PFSK-1 (cell line): ENCODE measurements at regions not wholly inside any gene's neighbourhood (a gene's known extent, or its start where the extent isn't known, plus 50 kb on each side); places are given as distances from the start of the nearest gene placed in this dataset.

Experiments
- FOXP2 ChIP-seq: optimal IDR thresholded peaks from 2 replicates; pipeline ENCODE3; 2011; ENCODE audit warnings: borderline replicate concordance, control low read depth, inconsistent platforms; ENCODE audit not compliant: insufficient read depth; ENCODE audit errors: extremely low read length, extremely low read depth
- POLR2AphosphoS5 ChIP-seq: IDR thresholded peaks from 2 replicates; pipeline ENCODE4 v1.6.1; 2012; ENCODE audit warnings: low read depth, mild to moderate bottlenecking, control low read depth, low read length, moderate library complexity
- REST ChIP-seq, 2 experiments: IDR thresholded peaks; 2 replicates each; pipeline versions ENCODE4 v1.6.1 to v1.8.0; 2011 to 2012; ENCODE audit warnings: low read depth in 2 of 2, low read length in 2 of 2, control low read depth in 1 of 2, inconsistent platforms in 1 of 2, mild to moderate bottlenecking in 1 of 2, moderate library complexity in 1 of 2; ENCODE audit not compliant: insufficient read depth in 1 of 2
- SIN3A ChIP-seq: IDR thresholded peaks from 2 replicates; pipeline ENCODE4 v1.6.1; 2012; ENCODE audit warnings: mild to moderate bottlenecking, low read length, moderate library complexity, borderline replicate concordance; ENCODE audit not compliant: insufficient read depth
- TAF1 ChIP-seq: IDR thresholded peaks from 2 replicates; pipeline ENCODE4 v1.6.1; 2012; ENCODE audit warnings: low read length, control low read depth, borderline replicate concordance; ENCODE audit not compliant: insufficient read depth

- TF ChIP-seq POLR2AphosphoS5 (no peak), TAF1 (no peak), SIN3A (no peak), REST (IDR thresholded peaks at IDR 0.05; ENCODE audit: insufficient read depth in 1 of 2, low read depth in 2 of 2, low read length in 2 of 2) (no peak), FOXP2 (no peak)
Measured at GRCh38 chr13:86121881-86122280, 322.7 kb upstream of the SLITRK6 start.
